ENCODE measurements at regions not wholly inside any gene's neighbourhood (a gene's known extent, or its start where the extent isn't known, plus 50 kb on each side); places are given as distances from the start of the nearest gene placed in this dataset.

DNA sequence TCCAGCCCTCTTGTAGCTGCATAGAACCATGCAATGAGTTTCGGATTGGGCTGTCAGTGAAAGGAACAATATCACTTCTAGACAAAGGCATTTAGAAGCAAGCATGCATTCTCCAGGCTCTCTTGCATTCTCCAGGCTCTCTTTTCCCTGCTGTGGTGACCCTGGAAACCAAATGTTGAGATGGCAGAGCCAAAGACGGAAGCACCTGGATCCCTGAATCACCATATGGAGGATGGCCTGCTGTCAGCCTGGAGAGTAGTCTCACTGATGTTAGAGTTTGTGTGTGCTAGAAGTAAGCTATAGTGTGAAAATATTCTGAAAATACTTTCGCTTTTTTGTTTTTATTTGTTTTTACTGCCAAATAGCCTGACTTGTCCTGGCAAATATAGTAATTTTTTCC lies 203.9 kb downstream of the C1D start (continued):
- TF ChIP-seq, protein P1, sequence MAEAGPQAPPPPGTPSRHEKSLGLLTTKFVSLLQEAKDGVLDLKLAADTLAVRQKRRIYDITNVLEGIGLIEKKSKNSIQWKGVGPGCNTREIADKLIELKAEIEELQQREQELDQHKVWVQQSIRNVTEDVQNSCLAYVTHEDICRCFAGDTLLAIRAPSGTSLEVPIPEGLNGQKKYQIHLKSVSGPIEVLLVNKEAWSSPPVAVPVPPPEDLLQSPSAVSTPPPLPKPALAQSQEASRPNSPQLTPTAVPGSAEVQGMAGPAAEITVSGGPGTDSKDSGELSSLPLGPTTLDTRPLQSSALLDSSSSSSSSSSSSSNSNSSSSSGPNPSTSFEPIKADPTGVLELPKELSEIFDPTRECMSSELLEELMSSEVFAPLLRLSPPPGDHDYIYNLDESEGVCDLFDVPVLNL (CRISPR knock-in tag; IDR thresholded peaks at IDR 0.05; ENCODE audit: borderline replicate concordance, low read depth): no peak
- TF ChIP-seq IRF2 (CRISPR knock-in tag; IDR thresholded peaks at IDR 0.05; ENCODE audit: borderline replicate concordance, low read depth) (no peak), FOXJ3 (CRISPR knock-in tag; IDR thresholded peaks at IDR 0.05; ENCODE audit: borderline replicate concordance) (no peak), TCF7 (CRISPR knock-in tag; IDR thresholded peaks at IDR 0.05; ENCODE audit: low read depth) (no peak), ATF1 (CRISPR knock-in tag; IDR thresholded peaks at IDR 0.05) (no peak), JAZF1 (CRISPR knock-in tag; IDR thresholded peaks at IDR 0.05) (no peak)
- TF ChIP-seq, protein P2, sequence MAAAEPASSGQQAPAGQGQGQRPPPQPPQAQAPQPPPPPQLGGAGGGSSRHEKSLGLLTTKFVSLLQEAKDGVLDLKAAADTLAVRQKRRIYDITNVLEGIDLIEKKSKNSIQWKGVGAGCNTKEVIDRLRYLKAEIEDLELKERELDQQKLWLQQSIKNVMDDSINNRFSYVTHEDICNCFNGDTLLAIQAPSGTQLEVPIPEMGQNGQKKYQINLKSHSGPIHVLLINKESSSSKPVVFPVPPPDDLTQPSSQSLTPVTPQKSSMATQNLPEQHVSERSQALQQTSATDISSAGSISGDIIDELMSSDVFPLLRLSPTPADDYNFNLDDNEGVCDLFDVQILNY (CRISPR knock-in tag; IDR thresholded peaks at IDR 0.05): no peak
- TF ChIP-seq, protein P3, sequence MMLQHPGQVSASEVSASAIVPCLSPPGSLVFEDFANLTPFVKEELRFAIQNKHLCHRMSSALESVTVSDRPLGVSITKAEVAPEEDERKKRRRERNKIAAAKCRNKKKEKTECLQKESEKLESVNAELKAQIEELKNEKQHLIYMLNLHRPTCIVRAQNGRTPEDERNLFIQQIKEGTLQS (CRISPR knock-in tag; conservative IDR thresholded peaks at IDR 0.05): no peak

DNA sequence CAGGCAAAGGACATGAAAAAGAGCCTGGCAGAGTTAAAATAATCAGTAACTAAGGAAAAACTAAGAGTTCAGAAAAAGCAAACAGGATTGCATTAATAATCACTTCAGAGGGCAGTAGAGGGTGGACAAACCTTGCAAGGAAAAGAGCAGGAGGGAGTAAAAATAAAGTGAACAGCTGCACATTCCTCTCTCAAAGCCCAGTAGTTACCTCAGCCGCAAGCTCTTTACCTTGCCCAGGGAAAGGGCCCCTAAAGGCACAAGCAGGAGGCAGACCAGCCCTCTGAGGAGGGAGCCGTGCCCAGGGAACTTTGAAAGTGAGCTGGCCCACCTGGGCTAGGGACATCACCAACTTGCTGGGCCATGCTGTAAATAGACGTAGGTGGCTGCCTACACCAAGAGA lies 196.9 kb downstream of the C1D start:
- ATAC-seq: peak; percentile 85
- DNase-seq (ENCODE audit: low spot score): peak; percentile 29
- Mint-ChIP-seq H3K27ac (no peak overlapping the region), H3K9me3 (no peaks in the 10 kb centered on the region), H3K27me3 (ENCODE audit: low read depth) (no peaks in the 10 kb centered on the region; the same call in 1 of the 2 replicates), H3K36me3 (no peaks in the 10 kb centered on the region), H3K4me3 (no peak overlapping the region), H3K4me1 (peaks cover 13% of the 10 kb centered on the region)
- ChIA-PET POLR2A (interaction anchor here (0.5 kb wide), 1 partner anchor 37 kb away, joined by 3 read pairs; no protein-coding TSS in a partner anchor), CTCF (interaction anchor here (0.7 to 1.4 kb wide), 5 partner anchors 11 to 166 kb away, joined by 3 to 4 read pairs (median 3); no protein-coding TSS in a partner anchor)
- TF ChIP-seq TEAD4 (CRISPR knock-in tag; IDR thresholded peaks at IDR 0.05): no peak
- TF ChIP-seq NR2C2 (CRISPR knock-in tag; IDR thresholded peaks at IDR 0.05): no peak
- no peak for TF ChIP-seq RELA (CRISPR knock-in tag; IDR thresholded peaks at IDR 0.05; ENCODE audit: borderline replicate concordance)
- TF ChIP-seq ZBTB21 (CRISPR knock-in tag; IDR thresholded peaks at IDR 0.05; ENCODE audit: borderline replicate concordance): no peak
- TF ChIP-seq SMAD3 (CRISPR knock-in tag; IDR thresholded peaks at IDR 0.05; ENCODE audit: borderline replicate concordance): no peak
- no peak for TF ChIP-seq NR3C1 (CRISPR knock-in tag; conservative IDR thresholded peaks at IDR 0.05; ENCODE audit: low read depth)
- TF ChIP-seq EMX1 (CRISPR knock-in tag; IDR thresholded peaks at IDR 0.05): no peak
- TF ChIP-seq, protein P1 (CRISPR knock-in tag; IDR thresholded peaks at IDR 0.05; ENCODE audit: borderline replicate concordance, low read depth): no peak
- TF ChIP-seq, protein P4, sequence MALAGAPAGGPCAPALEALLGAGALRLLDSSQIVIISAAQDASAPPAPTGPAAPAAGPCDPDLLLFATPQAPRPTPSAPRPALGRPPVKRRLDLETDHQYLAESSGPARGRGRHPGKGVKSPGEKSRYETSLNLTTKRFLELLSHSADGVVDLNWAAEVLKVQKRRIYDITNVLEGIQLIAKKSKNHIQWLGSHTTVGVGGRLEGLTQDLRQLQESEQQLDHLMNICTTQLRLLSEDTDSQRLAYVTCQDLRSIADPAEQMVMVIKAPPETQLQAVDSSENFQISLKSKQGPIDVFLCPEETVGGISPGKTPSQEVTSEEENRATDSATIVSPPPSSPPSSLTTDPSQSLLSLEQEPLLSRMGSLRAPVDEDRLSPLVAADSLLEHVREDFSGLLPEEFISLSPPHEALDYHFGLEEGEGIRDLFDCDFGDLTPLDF (CRISPR knock-in tag; IDR thresholded peaks at IDR 0.05): no peak
- TF ChIP-seq, protein P5, sequence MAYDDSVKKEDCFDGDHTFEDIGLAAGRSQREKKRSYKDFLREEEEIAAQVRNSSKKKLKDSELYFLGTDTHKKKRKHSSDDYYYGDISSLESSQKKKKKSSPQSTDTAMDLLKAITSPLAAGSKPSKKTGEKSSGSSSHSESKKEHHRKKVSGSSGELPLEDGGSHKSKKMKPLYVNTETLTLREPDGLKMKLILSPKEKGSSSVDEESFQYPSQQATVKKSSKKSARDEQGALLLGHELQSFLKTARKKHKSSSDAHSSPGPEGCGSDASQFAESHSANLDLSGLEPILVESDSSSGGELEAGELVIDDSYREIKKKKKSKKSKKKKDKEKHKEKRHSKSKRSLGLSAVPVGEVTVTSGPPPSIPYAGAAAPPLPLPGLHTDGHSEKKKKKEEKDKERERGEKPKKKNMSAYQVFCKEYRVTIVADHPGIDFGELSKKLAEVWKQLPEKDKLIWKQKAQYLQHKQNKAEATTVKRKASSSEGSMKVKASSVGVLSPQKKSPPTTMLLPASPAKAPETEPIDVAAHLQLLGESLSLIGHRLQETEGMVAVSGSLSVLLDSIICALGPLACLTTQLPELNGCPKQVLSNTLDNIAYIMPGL (CRISPR knock-in tag; IDR thresholded peaks at IDR 0.05): no peak
- TF ChIP-seq GRHL2 (CRISPR knock-in tag; IDR thresholded peaks at IDR 0.05; ENCODE audit: insufficient replicate concordance, severe bottlenecking): no peak
- no peak for TF ChIP-seq ATF1 (CRISPR knock-in tag; IDR thresholded peaks at IDR 0.05)
- TF ChIP-seq, protein P6, sequence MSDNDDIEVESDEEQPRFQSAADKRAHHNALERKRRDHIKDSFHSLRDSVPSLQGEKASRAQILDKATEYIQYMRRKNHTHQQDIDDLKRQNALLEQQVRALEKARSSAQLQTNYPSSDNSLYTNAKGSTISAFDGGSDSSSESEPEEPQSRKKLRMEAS (CRISPR knock-in tag; IDR thresholded peaks at IDR 0.05): no peak
- TF ChIP-seq, protein P7, sequence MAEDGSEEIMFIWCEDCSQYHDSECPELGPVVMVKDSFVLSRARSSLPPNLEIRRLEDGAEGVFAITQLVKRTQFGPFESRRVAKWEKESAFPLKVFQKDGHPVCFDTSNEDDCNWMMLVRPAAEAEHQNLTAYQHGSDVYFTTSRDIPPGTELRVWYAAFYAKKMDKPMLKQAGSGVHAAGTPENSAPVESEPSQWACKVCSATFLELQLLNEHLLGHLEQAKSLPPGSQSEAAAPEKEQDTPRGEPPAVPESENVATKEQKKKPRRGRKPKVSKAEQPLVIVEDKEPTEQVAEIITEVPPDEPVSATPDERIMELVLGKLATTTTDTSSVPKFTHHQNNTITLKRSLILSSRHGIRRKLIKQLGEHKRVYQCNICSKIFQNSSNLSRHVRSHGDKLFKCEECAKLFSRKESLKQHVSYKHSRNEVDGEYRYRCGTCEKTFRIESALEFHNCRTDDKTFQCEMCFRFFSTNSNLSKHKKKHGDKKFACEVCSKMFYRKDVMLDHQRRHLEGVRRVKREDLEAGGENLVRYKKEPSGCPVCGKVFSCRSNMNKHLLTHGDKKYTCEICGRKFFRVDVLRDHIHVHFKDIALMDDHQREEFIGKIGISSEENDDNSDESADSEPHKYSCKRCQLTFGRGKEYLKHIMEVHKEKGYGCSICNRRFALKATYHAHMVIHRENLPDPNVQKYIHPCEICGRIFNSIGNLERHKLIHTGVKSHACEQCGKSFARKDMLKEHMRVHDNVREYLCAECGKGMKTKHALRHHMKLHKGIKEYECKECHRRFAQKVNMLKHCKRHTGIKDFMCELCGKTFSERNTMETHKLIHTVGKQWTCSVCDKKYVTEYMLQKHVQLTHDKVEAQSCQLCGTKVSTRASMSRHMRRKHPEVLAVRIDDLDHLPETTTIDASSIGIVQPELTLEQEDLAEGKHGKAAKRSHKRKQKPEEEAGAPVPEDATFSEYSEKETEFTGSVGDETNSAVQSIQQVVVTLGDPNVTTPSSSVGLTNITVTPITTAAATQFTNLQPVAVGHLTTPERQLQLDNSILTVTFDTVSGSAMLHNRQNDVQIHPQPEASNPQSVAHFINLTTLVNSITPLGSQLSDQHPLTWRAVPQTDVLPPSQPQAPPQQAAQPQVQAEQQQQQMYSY (CRISPR knock-in tag; IDR thresholded peaks at IDR 0.05): no peak
- no peak for TF ChIP-seq JUN (CRISPR knock-in tag; IDR thresholded peaks at IDR 0.05)
- TF ChIP-seq OVOL2 (CRISPR knock-in tag; IDR thresholded peaks at IDR 0.05; ENCODE audit: borderline replicate concordance): no peak
- TF ChIP-seq, protein P8, sequence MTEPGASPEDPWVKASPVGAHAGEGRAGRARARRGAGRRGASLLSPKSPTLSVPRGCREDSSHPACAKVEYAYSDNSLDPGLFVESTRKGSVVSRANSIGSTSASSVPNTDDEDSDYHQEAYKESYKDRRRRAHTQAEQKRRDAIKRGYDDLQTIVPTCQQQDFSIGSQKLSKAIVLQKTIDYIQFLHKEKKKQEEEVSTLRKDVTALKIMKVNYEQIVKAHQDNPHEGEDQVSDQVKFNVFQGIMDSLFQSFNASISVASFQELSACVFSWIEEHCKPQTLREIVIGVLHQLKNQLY (CRISPR knock-in tag; IDR thresholded peaks at IDR 0.05): no peak
- TF ChIP-seq MYBL2 (CRISPR knock-in tag; IDR thresholded peaks at IDR 0.05): no peak
